ENCODE measurements at regions not wholly inside any gene's neighbourhood (a gene's known extent, or its start where the extent isn't known, plus 50 kb on each side); places are given as distances from the start of the nearest gene placed in this dataset.

DNA sequence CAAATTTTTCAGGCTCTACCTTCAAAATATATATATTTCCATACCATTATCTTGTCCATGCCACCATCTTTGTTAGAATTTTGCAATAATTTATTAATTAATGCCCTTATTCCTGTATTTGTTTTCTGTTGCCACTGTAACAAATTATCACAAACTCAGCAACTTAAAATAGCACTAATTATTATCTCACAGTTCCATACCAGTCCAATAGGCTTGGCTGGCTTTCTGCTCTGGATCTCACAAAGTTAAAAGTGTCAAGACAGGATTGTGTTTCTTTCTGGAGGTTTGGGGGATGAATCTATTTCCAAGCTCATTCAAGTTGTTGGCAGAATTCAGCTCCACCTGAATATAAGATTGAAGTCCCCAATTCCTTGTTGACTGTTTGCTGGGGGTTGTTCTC, 58.6 kb upstream of the SLC38A4 start:
- Mint-ChIP-seq H3K27me3 (ENCODE audit: unreplicated experiment) (no peaks in the 10 kb centered on the region), H3K36me3 (ENCODE audit: unreplicated experiment) (no peaks in the 10 kb centered on the region), H3K9me3 (ENCODE audit: unreplicated experiment) (no peaks in the 10 kb centered on the region), H3K4me3 (ENCODE audit: unreplicated experiment) (no peak overlapping the region), H3K27ac (ENCODE audit: unreplicated experiment) (no peak overlapping the region), H3K4me1 (ENCODE audit: low read depth, unreplicated experiment) (no peaks in the 10 kb centered on the region)
- TF ChIP-seq, protein P1, sequence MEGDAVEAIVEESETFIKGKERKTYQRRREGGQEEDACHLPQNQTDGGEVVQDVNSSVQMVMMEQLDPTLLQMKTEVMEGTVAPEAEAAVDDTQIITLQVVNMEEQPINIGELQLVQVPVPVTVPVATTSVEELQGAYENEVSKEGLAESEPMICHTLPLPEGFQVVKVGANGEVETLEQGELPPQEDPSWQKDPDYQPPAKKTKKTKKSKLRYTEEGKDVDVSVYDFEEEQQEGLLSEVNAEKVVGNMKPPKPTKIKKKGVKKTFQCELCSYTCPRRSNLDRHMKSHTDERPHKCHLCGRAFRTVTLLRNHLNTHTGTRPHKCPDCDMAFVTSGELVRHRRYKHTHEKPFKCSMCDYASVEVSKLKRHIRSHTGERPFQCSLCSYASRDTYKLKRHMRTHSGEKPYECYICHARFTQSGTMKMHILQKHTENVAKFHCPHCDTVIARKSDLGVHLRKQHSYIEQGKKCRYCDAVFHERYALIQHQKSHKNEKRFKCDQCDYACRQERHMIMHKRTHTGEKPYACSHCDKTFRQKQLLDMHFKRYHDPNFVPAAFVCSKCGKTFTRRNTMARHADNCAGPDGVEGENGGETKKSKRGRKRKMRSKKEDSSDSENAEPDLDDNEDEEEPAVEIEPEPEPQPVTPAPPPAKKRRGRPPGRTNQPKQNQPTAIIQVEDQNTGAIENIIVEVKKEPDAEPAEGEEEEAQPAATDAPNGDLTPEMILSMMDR (IDR thresholded peaks at IDR 0.05; ENCODE audit: partially characterized antibody, unreplicated experiment): no peak
- no peak for DNase-seq

DNA sequence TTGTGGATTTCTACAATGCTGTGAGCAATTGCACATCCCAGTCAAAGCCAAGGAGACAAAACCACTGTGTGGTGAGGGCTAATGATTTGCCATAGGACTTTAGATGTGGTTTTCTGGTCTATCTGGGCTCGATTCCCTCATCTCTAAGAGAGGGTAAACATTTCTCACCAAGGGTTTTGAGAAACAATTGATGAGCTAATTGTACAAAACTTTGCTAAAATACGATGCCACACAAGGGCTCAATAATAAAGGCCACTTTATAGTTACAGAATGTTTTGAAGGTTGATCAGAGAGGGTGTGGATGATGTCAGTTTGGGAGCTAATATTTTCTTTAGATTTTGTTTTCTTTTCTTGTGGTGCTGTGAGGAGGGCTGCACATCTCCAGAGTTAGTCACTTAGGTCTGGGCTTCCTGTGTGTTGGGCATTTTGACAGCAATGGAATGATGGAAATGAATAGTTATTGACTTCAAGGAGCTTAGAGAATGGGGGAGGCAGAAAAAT, 60.8 kb upstream of the SLC38A4 start:
- Mint-ChIP-seq H3K9me3 (ENCODE audit: unreplicated experiment) (no peaks in the 10 kb centered on the region), H3K27me3 (ENCODE audit: unreplicated experiment) (no peaks in the 10 kb centered on the region), H3K4me3 (ENCODE audit: unreplicated experiment) (no peak overlapping the region), H3K27ac (ENCODE audit: unreplicated experiment) (no peak overlapping the region), H3K4me1 (ENCODE audit: low read depth, unreplicated experiment) (no peaks in the 10 kb centered on the region), H3K36me3 (ENCODE audit: unreplicated experiment) (no peaks in the 10 kb centered on the region)
- DNase-seq: no peak
- TF ChIP-seq, protein P1 (IDR thresholded peaks at IDR 0.05; ENCODE audit: partially characterized antibody, unreplicated experiment): no peak

DNA sequence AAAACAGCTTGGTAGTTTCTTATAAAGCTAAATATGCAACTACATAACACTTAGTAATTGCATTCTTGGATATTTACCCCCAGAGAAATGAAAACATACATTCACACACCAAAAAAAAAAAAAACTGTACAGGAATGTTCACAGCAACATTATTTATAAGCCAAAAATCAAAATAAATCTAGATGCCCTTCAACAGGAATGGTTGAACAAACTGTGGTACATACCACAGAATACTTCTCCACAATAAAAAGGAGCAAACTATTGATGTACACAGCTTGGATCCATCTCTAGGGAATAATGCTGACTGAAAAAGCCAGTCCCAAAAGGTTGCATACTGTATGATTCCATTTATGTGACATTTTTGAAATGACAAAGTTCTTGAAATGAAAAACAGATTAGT, 62.1 kb upstream of the SLC38A4 start:
- Mint-ChIP-seq H3K27me3 (ENCODE audit: unreplicated experiment) (no peaks in the 10 kb centered on the region), H3K4me1 (ENCODE audit: low read depth, unreplicated experiment) (no peaks in the 10 kb centered on the region), H3K36me3 (ENCODE audit: unreplicated experiment) (no peaks in the 10 kb centered on the region), H3K9me3 (ENCODE audit: unreplicated experiment) (no peaks in the 10 kb centered on the region), H3K4me3 (ENCODE audit: unreplicated experiment) (no peak overlapping the region), H3K27ac (ENCODE audit: unreplicated experiment) (no peak overlapping the region)
- no peak for DNase-seq
- TF ChIP-seq, protein P1 (IDR thresholded peaks at IDR 0.05; ENCODE audit: partially characterized antibody, unreplicated experiment): no peak

- Mint-ChIP-seq H3K27ac (ENCODE audit: unreplicated experiment) (no peak overlapping the region), H3K9me3 (ENCODE audit: unreplicated experiment) (no peaks in the 10 kb centered on the region), H3K4me3 (ENCODE audit: unreplicated experiment) (no peak overlapping the region), H3K27me3 (ENCODE audit: unreplicated experiment) (no peaks in the 10 kb centered on the region), H3K4me1 (ENCODE audit: low read depth, unreplicated experiment) (no peaks in the 10 kb centered on the region), H3K36me3 (ENCODE audit: unreplicated experiment) (no peaks in the 10 kb centered on the region)
- TF ChIP-seq, protein P1 (IDR thresholded peaks at IDR 0.05; ENCODE audit: partially characterized antibody, unreplicated experiment): no peak
- no peak for DNase-seq
Measured at GRCh38 chr12:46888568-46888967, 62.8 kb upstream of the SLC38A4 start.

GRCh38 chr12:46891306-46891705, 65.5 kb upstream of the SLC38A4 start:
- H3K4me3 Mint-ChIP-seq (ENCODE audit: unreplicated experiment): no peak overlapping the region
- no peak for DNase-seq
- H3K27ac Mint-ChIP-seq (ENCODE audit: unreplicated experiment): no peak overlapping the region
- TF ChIP-seq, protein P1 (IDR thresholded peaks at IDR 0.05; ENCODE audit: partially characterized antibody, unreplicated experiment): no peak
- no peaks in the 10 kb centered on the region for H3K4me1 Mint-ChIP-seq (ENCODE audit: low read depth, unreplicated experiment)
- H3K36me3 Mint-ChIP-seq (ENCODE audit: unreplicated experiment): no peaks in the 10 kb centered on the region
- H3K27me3 Mint-ChIP-seq (ENCODE audit: unreplicated experiment): no peaks in the 10 kb centered on the region
- H3K9me3 Mint-ChIP-seq (ENCODE audit: unreplicated experiment): no peaks in the 10 kb centered on the region

Data from glutamatergic neuron (in vitro differentiated cells).